SK-N-SH (cell line): ENCODE measurements at regions not wholly inside any gene's neighbourhood (a gene's known extent, or its start where the extent isn't known, plus 50 kb on each side); places are given as distances from the start of the nearest gene placed in this dataset.

ENCODE experiments used
- CTCF ChIA-PET: fragments of 300-600, 350-600 bp; formaldehyde crosslinking; extraction: SDS; loops from one replicate; lab custom pipeline; 2021; lab: Yijun Ruan, JAX
- POLR2A ChIA-PET: fragments of 350-600 bp; sonication (Branson Sonifier 250); formaldehyde crosslinking; extraction: SDS; loops from one replicate; lab custom pipeline; 2020; ENCODE audit warnings: antibody characterized with exemption, inconsistent platforms; lab: Yijun Ruan, JAX
- DNase-seq: peaks from one replicate; pipeline ENCODE4 v3.0.0; 2012
- H2AFZ ChIP-seq: fragments of 200-600 bp; sonication (generic); 2 replicates; pipeline ENCODE4 v1.8.1; 2016; ENCODE audit warnings: antibody characterized with exemption, mild to moderate bottlenecking, low read depth
- H3F3A ChIP-seq: fragments of 200-600 bp; sonication (generic); replicated peaks from 2 replicates; pipeline ENCODE3; 2016; ENCODE audit warnings: antibody characterized with exemption, mild to moderate bottlenecking; ENCODE audit not compliant: insufficient read depth
- H3K27ac ChIP-seq, 2 experiments: fragments of 200-500 bp in 1 of 2; fragments of 200-600 bp in 1 of 2; sonication (Bioruptor generic) in 1 of 2; sonication (generic), shearing (Covaris generic) in 1 of 2; 2 replicates each; pipeline versions ENCODE4 v1.5.1 to v1.6.1; 2014 to 2016; ENCODE audit warnings: low read depth in 2 of 2, inconsistent platforms in 1 of 2, low read length in 1 of 2, mild to moderate bottlenecking in 1 of 2, mixed read lengths in 1 of 2
- H3K27me3 ChIP-seq: fragments of 200-600 bp; sonication (generic), shearing (Covaris generic); 2 replicates; pipeline ENCODE4 v1.6.1; 2016; ENCODE audit warnings: mixed run types; ENCODE audit not compliant: insufficient read depth
- H3K36me3 ChIP-seq, 2 experiments: fragments of 200-500 bp in 1 of 2; fragments of 200-600 bp in 1 of 2; sonication (Bioruptor generic) in 1 of 2; sonication (generic) in 1 of 2; replicated peaks in 1 of 2; 2 replicates each; pipeline versions ENCODE3 to v1.5.1; 2014 to 2016; ENCODE audit warnings: low read length in 1 of 2, mild to moderate bottlenecking in 1 of 2; ENCODE audit not compliant: insufficient read depth in 2 of 2, control insufficient read depth in 1 of 2
- H3K4me1 ChIP-seq, 2 experiments: fragments of 200-500 bp in 1 of 2; fragments of 200-600 bp in 1 of 2; sonication (Bioruptor generic) in 1 of 2; sonication (generic), shearing (Covaris generic) in 1 of 2; 2 replicates each; pipeline versions ENCODE4 v1.5.1 to v1.6.1; 2014 to 2016; ENCODE audit warnings: low read depth in 1 of 2, low read length in 1 of 2, mixed run types in 1 of 2; ENCODE audit not compliant: insufficient read depth in 2 of 2, control insufficient read depth in 1 of 2
- H3K4me2 ChIP-seq: fragments of 200-600 bp; sonication (generic), shearing (Covaris generic); 2 replicates; pipeline ENCODE4 v1.6.1; 2017; ENCODE audit warnings: mixed run types
- H3K4me3 ChIP-seq, 2 experiments: fragments of 200-500 bp in 1 of 2; fragments of 200-600 bp in 1 of 2; sonication (Bioruptor generic) in 1 of 2; sonication (generic), shearing (Covaris generic) in 1 of 2; 2 replicates each; pipeline versions ENCODE4 v1.5.1 to v1.8.1; 2014 to 2016; ENCODE audit warnings: low read depth in 2 of 2, inconsistent platforms in 1 of 2, low read length in 1 of 2, mild to moderate bottlenecking in 1 of 2, mixed read lengths in 1 of 2, moderate library complexity in 1 of 2
- H3K79me2 ChIP-seq: fragments of 200-600 bp; sonication (generic); 2 replicates; pipeline ENCODE4 v1.8.1; 2017; ENCODE audit warnings: mild to moderate bottlenecking; ENCODE audit not compliant: insufficient read depth
- H3K9ac ChIP-seq: fragments of 200-600 bp; sonication (generic); 2 replicates; pipeline ENCODE4 v1.6.1; 2017; ENCODE audit warnings: mixed run types
- H3K9me2 ChIP-seq: fragments of 200-600 bp; sonication (generic); 2 replicates; pipeline ENCODE4 v1.6.1; 2017; ENCODE audit warnings: mixed run types
- H3K9me3 ChIP-seq: fragments of 200-600 bp; sonication (generic); 2 replicates; pipeline ENCODE4 v1.6.1; 2017; ENCODE audit warnings: mixed run types, mild to moderate bottlenecking, moderate library complexity
- H4K20me1 ChIP-seq: fragments of 200-600 bp; sonication (generic); 2 replicates; pipeline ENCODE4 v1.6.1; 2017; ENCODE audit warnings: mild to moderate bottlenecking, mixed run types; ENCODE audit not compliant: insufficient read depth
- ELF1 ChIP-seq: IDR thresholded peaks from 2 replicates; pipeline ENCODE4 v1.4.0; 2012
- FOSL2 ChIP-seq: IDR thresholded peaks from 2 replicates; pipeline ENCODE4 v1.4.0; 2012; ENCODE audit warnings: low read depth, mild to moderate bottlenecking, moderate library complexity, borderline replicate concordance
- FOXJ3 ChIP-seq: sonication (generic); formaldehyde crosslinking; IDR thresholded peaks from 2 replicates; pipeline ENCODE4 v1.5.1; 2020; ENCODE audit warnings: mild to moderate bottlenecking, missing genetic modification reagents
- MEF2A ChIP-seq: IDR thresholded peaks from 2 replicates; pipeline ENCODE4 v1.4.0; 2012; ENCODE audit warnings: low read depth, borderline replicate concordance
- RAD21 ChIP-seq: IDR thresholded peaks from 2 replicates; pipeline ENCODE4 v1.6.1; 2012; ENCODE audit warnings: mild to moderate bottlenecking, low read length
- TAF1 ChIP-seq: IDR thresholded peaks from 2 replicates; pipeline ENCODE4 v1.6.1; 2012; ENCODE audit warnings: low read depth, mild to moderate bottlenecking, low read length, moderate library complexity, borderline replicate concordance
- TCF12 ChIP-seq: IDR thresholded peaks from 2 replicates; pipeline ENCODE4 v1.4.0; 2012
- YY1 ChIP-seq: IDR thresholded peaks from 2 replicates; pipeline ENCODE4 v1.4.0; 2012; ENCODE audit warnings: low read depth, mild to moderate bottlenecking
- WGBS: methylation state at CpG from one replicate; pipeline ENCODE4 v1.1.6; 2017; ENCODE audit warnings: low lambda C conversion rate; 5-methylcytosine and 5-hydroxymethylcytosine counted together
- TF ChIP-seq, protein P1 (sequence below): IDR thresholded peaks from 2 replicates; pipeline ENCODE4 v1.6.1; 2012; ENCODE audit warnings: mild to moderate bottlenecking, low read depth, low read length, moderate library complexity
- TF ChIP-seq, protein P2 (sequence below): fragments of 150-350 bp; IDR thresholded peaks from 2 replicates; pipeline ENCODE4 v1.6.1; 2017; ENCODE audit warnings: antibody characterized with exemption, low read length, low read depth, borderline replicate concordance

DNA sequence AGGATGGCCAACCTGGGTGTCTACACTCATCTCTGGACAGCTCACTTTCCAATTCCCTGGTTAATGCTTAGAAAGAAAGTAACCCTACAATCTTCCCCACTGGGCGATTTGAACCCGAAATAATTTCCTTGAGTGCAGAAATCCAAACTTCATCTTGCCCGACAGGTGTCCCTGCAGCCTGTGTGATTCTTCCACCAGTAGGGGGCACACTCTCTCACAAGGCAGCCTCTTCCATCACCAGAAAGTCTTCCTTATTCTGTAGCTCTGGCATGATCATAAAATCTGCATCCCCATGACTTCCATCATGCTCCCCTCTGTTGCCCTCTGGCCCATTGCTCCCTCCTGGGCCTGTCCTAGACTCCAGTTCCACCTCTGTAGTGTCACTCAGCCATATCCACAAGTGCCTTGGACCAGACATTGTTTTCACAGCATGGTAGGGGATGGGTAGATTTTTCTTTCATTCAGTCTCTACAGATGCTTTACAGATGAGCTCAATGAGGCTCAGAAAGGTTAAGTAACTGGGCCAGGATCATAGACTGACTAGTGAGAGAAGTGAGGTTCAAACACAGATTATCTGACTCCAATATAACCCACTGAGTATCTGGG lies 170.4 kb upstream of the SPTLC3 start:
- no peaks in the 10 kb centered on the region for H3K79me2 ChIP-seq
- CTCF ChIA-PET: interaction anchor here (1.8 kb wide), 1 partner anchor 9 kb away, joined by 4 read pairs; no protein-coding TSS in a partner anchor
- H3K9me2 ChIP-seq: no peaks in the 10 kb centered on the region
- TF ChIP-seq FOSL2: no peak
- no peak for TF ChIP-seq FOXJ3 (CRISPR knock-in tag)
- TF ChIP-seq MEF2A: no peak
- TF ChIP-seq RAD21: no peak
- H3K4me1 ChIP-seq: no peaks in the 10 kb centered on the region
- H3K4me3 ChIP-seq: no peak overlapping the region
- H3K4me2 ChIP-seq: no peak overlapping the region
- H3K27ac ChIP-seq: no peak overlapping the region
- DNase-seq: no peak
- no peaks in the 10 kb centered on the region for H3K36me3 ChIP-seq
- 41% methylated on average over 3 of the region's 3 CpGs for WGBS
- no peaks in the 10 kb centered on the region for H3F3A ChIP-seq
- no peaks in the 10 kb centered on the region for H3K27me3 ChIP-seq
- no peak overlapping the region for H3K9ac ChIP-seq
- POLR2A ChIA-PET: no interaction called here
- H3K9me3 ChIP-seq: peaks cover 4% of the 10 kb centered on the region; the same call in 1 of the 2 replicates
- H2AFZ ChIP-seq: no peak overlapping the region
- no peaks in the 10 kb centered on the region for H4K20me1 ChIP-seq

DNA sequence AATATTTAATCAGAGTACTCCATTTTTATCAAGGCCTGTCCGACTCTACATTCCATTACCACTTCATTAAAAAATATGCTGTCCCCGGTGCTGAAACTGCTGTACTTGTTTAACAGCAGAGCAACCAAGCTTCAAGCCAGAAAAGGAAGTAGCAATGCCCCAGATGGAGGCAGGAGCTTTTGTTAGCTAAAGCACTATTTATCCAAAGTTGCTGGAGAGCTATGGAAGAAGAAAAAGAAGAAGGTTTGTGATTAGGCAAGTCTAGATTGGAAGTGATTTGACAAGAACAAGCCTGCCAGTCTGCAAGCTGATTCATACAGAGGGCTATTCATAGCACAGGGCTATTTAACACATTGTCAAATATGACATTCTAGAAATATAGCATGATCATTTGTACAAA lies 160.9 kb upstream of the SPTLC3 start:
- H3K4me2 ChIP-seq: no peak overlapping the region
- no peaks in the 10 kb centered on the region for H3K9me3 ChIP-seq
- WGBS: 8% methylated on average over 2 of the region's 2 CpGs
- no peak overlapping the region for H3K4me3 ChIP-seq
- no peak overlapping the region for H3K9ac ChIP-seq
- DNase-seq: no peak
- ChIA-PET POLR2A (no interaction called here), CTCF (no interaction called here)
- H3K27ac ChIP-seq: no peak overlapping the region
- H3K9me2 ChIP-seq: no peaks in the 10 kb centered on the region
- TF ChIP-seq TAF1 (no peak), ELF1 (no peak), TCF12 (no peak), YY1 (no peak)
- TF ChIP-seq, protein P1, sequence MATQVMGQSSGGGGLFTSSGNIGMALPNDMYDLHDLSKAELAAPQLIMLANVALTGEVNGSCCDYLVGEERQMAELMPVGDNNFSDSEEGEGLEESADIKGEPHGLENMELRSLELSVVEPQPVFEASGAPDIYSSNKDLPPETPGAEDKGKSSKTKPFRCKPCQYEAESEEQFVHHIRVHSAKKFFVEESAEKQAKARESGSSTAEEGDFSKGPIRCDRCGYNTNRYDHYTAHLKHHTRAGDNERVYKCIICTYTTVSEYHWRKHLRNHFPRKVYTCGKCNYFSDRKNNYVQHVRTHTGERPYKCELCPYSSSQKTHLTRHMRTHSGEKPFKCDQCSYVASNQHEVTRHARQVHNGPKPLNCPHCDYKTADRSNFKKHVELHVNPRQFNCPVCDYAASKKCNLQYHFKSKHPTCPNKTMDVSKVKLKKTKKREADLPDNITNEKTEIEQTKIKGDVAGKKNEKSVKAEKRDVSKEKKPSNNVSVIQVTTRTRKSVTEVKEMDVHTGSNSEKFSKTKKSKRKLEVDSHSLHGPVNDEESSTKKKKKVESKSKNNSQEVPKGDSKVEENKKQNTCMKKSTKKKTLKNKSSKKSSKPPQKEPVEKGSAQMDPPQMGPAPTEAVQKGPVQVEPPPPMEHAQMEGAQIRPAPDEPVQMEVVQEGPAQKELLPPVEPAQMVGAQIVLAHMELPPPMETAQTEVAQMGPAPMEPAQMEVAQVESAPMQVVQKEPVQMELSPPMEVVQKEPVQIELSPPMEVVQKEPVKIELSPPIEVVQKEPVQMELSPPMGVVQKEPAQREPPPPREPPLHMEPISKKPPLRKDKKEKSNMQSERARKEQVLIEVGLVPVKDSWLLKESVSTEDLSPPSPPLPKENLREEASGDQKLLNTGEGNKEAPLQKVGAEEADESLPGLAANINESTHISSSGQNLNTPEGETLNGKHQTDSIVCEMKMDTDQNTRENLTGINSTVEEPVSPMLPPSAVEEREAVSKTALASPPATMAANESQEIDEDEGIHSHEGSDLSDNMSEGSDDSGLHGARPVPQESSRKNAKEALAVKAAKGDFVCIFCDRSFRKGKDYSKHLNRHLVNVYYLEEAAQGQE: peak; percentile 54; the same call in 1 of the 2 replicates
- TF ChIP-seq, protein P2, sequence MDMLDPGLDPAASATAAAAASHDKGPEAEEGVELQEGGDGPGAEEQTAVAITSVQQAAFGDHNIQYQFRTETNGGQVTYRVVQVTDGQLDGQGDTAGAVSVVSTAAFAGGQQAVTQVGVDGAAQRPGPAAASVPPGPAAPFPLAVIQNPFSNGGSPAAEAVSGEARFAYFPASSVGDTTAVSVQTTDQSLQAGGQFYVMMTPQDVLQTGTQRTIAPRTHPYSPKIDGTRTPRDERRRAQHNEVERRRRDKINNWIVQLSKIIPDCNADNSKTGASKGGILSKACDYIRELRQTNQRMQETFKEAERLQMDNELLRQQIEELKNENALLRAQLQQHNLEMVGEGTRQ: no peak
- H3K27me3 ChIP-seq: no peaks in the 10 kb centered on the region
- H3K36me3 ChIP-seq: no peaks in the 10 kb centered on the region
- no peak overlapping the region for H2AFZ ChIP-seq
- peaks cover 0 to 4% of the 10 kb centered on the region in 2 experiments; a peak in 2 of 4 replicates for H3K4me1 ChIP-seq
- H3F3A ChIP-seq: no peaks in the 10 kb centered on the region
- H4K20me1 ChIP-seq: no peaks in the 10 kb centered on the region
- no peaks in the 10 kb centered on the region for H3K79me2 ChIP-seq
